ENCODE measurements at regions not wholly inside any gene's neighbourhood (a gene's known extent, or its start where the extent isn't known, plus 50 kb on each side); places are given as distances from the start of the nearest gene placed in this dataset.

DNA sequence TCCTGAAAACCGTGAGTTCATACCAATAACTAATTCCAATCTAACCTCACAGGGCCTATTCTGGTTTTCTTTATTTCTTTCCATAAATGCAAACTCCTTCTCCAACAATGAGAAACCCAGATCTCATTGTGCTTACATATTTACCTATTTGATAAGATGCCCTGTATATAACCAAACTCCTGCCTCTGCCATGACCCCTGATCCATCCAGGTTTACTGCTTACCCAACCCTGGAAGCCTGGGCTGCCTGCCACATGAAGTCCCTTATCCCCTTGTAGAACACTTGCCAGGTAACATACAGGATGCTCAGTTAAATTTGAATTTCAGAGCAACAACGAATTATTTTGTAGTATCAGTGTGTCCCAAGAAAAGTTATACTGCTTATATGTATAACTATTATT, 766.1 kb downstream of the LTN1 start:
- intact Hi-C loops (cut with micrococcal nuclease; ENCODE audit: unreplicated experiment) (no loop called here), in situ Hi-C loops (cut with HindIII; ENCODE audit: low pct_unique_long_range_greater_than_20kb, low sequenced_read_pairs) (no loop called here)
- DNase-seq (ENCODE audit: low read depth, low spot score) (no peak), ATAC-seq (no peak)
- no peak overlapping the region for H3K27ac ChIP-seq (ENCODE audit: low read length)
- no peaks in the 10 kb centered on the region for H3K9me3 ChIP-seq (ENCODE audit: control insufficient read depth, insufficient read depth, low read depth, low read length)
- no TSS peak for BruUV-seq (replicated peaks)
- TF ChIP-seq SIN3A (IDR thresholded peaks at IDR 0.05; ENCODE audit: borderline replicate concordance, insufficient read depth, low read depth, low read length): no peak
- TF ChIP-seq POLR2AphosphoS5 (IDR thresholded peaks at IDR 0.05; ENCODE audit: low read depth, low read length): no peak
- TF ChIP-seq, protein P1, sequence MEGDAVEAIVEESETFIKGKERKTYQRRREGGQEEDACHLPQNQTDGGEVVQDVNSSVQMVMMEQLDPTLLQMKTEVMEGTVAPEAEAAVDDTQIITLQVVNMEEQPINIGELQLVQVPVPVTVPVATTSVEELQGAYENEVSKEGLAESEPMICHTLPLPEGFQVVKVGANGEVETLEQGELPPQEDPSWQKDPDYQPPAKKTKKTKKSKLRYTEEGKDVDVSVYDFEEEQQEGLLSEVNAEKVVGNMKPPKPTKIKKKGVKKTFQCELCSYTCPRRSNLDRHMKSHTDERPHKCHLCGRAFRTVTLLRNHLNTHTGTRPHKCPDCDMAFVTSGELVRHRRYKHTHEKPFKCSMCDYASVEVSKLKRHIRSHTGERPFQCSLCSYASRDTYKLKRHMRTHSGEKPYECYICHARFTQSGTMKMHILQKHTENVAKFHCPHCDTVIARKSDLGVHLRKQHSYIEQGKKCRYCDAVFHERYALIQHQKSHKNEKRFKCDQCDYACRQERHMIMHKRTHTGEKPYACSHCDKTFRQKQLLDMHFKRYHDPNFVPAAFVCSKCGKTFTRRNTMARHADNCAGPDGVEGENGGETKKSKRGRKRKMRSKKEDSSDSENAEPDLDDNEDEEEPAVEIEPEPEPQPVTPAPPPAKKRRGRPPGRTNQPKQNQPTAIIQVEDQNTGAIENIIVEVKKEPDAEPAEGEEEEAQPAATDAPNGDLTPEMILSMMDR (IDR thresholded peaks at IDR 0.05): no peak
- TF ChIP-seq, protein P2, sequence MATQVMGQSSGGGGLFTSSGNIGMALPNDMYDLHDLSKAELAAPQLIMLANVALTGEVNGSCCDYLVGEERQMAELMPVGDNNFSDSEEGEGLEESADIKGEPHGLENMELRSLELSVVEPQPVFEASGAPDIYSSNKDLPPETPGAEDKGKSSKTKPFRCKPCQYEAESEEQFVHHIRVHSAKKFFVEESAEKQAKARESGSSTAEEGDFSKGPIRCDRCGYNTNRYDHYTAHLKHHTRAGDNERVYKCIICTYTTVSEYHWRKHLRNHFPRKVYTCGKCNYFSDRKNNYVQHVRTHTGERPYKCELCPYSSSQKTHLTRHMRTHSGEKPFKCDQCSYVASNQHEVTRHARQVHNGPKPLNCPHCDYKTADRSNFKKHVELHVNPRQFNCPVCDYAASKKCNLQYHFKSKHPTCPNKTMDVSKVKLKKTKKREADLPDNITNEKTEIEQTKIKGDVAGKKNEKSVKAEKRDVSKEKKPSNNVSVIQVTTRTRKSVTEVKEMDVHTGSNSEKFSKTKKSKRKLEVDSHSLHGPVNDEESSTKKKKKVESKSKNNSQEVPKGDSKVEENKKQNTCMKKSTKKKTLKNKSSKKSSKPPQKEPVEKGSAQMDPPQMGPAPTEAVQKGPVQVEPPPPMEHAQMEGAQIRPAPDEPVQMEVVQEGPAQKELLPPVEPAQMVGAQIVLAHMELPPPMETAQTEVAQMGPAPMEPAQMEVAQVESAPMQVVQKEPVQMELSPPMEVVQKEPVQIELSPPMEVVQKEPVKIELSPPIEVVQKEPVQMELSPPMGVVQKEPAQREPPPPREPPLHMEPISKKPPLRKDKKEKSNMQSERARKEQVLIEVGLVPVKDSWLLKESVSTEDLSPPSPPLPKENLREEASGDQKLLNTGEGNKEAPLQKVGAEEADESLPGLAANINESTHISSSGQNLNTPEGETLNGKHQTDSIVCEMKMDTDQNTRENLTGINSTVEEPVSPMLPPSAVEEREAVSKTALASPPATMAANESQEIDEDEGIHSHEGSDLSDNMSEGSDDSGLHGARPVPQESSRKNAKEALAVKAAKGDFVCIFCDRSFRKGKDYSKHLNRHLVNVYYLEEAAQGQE (IDR thresholded peaks at IDR 0.05; ENCODE audit: insufficient read depth in 1 of 2, low read depth in 2 of 2, low read length in 1 of 2): no peak
- TF ChIP-seq TCF7L2 (IDR thresholded peaks at IDR 0.05; ENCODE audit: low read depth, low read length): no peak
- H3K4me3 ChIP-seq (ENCODE audit: low read depth in 2 of 2, low read length in 2 of 2): no peak overlapping the region
- ChIA-PET CTCF (no interaction called here), POLR2A (no interaction called here)
- H3K27me3 ChIP-seq (ENCODE audit: control insufficient read depth, insufficient read depth, low read length): no peaks in the 10 kb centered on the region
- H3K4me1 ChIP-seq (ENCODE audit: control insufficient read depth, insufficient read depth, low read length): no peaks in the 10 kb centered on the region
- no peaks in the 10 kb centered on the region for H3K36me3 ChIP-seq (ENCODE audit: control insufficient read depth, insufficient read depth, low read length)

DNA sequence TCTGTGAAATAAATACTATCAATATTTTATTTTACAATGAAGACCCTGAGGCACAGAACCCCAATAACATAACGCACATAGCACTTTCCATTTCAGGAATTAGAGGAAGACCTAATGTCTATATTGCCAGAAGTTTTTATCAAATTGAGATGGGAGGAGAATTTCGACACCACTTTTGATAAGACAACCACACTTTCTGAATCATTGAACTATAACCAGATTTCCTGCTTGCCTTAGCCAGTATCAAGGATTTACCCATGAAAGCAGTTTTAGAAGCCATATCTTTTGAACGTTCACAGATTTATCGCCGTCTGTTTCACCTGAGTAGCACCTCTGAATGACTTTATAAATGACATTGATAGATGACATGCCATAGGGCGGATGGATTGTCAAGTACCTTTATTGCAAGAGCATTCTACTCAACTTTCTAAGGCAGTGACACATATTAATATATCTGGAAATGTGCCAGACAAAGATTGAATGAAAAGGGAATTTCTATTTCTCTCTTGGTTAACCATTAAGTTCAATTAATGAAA, 768.4 kb downstream of the LTN1 start:
- Histone ChIP-seq H3K4me3 (ENCODE audit: low read depth in 2 of 2, low read length in 2 of 2) (no peak overlapping the region), H3K36me3 (ENCODE audit: control insufficient read depth, insufficient read depth, low read length) (no peaks in the 10 kb centered on the region), H3K27ac (ENCODE audit: low read length) (no peak overlapping the region), H3K4me1 (ENCODE audit: control insufficient read depth, insufficient read depth, low read length) (no peaks in the 10 kb centered on the region), H3K27me3 (ENCODE audit: control insufficient read depth, insufficient read depth, low read length) (no peaks in the 10 kb centered on the region), H3K9me3 (ENCODE audit: control insufficient read depth, insufficient read depth, low read depth, low read length) (no peaks in the 10 kb centered on the region)
- ChIA-PET POLR2A (no interaction called here), CTCF (no interaction called here)
- TF ChIP-seq, protein P2 (IDR thresholded peaks at IDR 0.05; ENCODE audit: insufficient read depth in 1 of 2, low read depth in 2 of 2, low read length in 1 of 2): no peak
- TF ChIP-seq SIN3A (IDR thresholded peaks at IDR 0.05; ENCODE audit: borderline replicate concordance, insufficient read depth, low read depth, low read length): no peak
- TF ChIP-seq, protein P1 (IDR thresholded peaks at IDR 0.05): no peak
- TF ChIP-seq TCF7L2 (IDR thresholded peaks at IDR 0.05; ENCODE audit: low read depth, low read length): no peak
- no peak for TF ChIP-seq POLR2AphosphoS5 (IDR thresholded peaks at IDR 0.05; ENCODE audit: low read depth, low read length)
- BruUV-seq (replicated peaks): no TSS peak
- intact Hi-C loops (cut with micrococcal nuclease; ENCODE audit: unreplicated experiment): no loop called here
- in situ Hi-C loops (cut with HindIII; ENCODE audit: low pct_unique_long_range_greater_than_20kb, low sequenced_read_pairs): no loop called here
- ATAC-seq (no peak), DNase-seq (ENCODE audit: low read depth, low spot score) (no peak)
